ENCODE measurements at regions not wholly inside any gene's neighbourhood (a gene's known extent, or its start where the extent isn't known, plus 50 kb on each side); places are given as distances from the start of the nearest gene placed in this dataset.

- H3K4me1 ChIP-seq (ENCODE audit: insufficient read depth, low read length, poor library complexity, severe bottlenecking) = peaks cover 30% of the 10 kb centered on the region
- intact Hi-C loops (cut with micrococcal nuclease; ENCODE audit: unreplicated experiment) = no loop called here
- BruUV-seq (replicated peaks) = no TSS peak
- H3K4me3 ChIP-seq (ENCODE audit: low read depth, low read length, poor library complexity, severe bottlenecking) = peak overlapping the region; percentile 43
- no peak for DNase-seq (ENCODE audit: low spot score)
- H3K27ac ChIP-seq (ENCODE audit: low read depth, low read length, poor library complexity, severe bottlenecking) = no peak overlapping the region
- no peaks in the 10 kb centered on the region for H3K9me3 ChIP-seq (ENCODE audit: low read depth, low read length, poor library complexity, severe bottlenecking)
- H3K27me3 ChIP-seq (replicated peaks; ENCODE audit: insufficient read depth, low read depth, low read length, poor library complexity) = no peaks in the 10 kb centered on the region
- ChIA-PET CTCF (no interaction called here), POLR2A (ENCODE audit: low non-redundant PET) (no interaction called here)
- no peaks in the 10 kb centered on the region for H3K36me3 ChIP-seq (ENCODE audit: insufficient read depth, low read length, poor library complexity, severe bottlenecking)
- TF ChIP-seq CTCF (conservative IDR thresholded peaks at IDR 0.05; ENCODE audit: low read depth, low read length) = no peak
- TF ChIP-seq EZH2 (IDR thresholded peaks at IDR 0.05; ENCODE audit: borderline replicate concordance, low read depth, low read length, poor library complexity, severe bottlenecking) = no peak
Observed at GRCh38 chr10:61001731-61002122, 57.7 kb upstream of the RHOBTB1 start.

- peak; percentile 43 for DNase-seq (ENCODE audit: low spot score)
- Histone ChIP-seq H3K4me3 (ENCODE audit: low read depth, low read length, poor library complexity, severe bottlenecking) (peak overlapping the region; percentile 43), H3K27me3 (replicated peaks; ENCODE audit: insufficient read depth, low read depth, low read length, poor library complexity) (no peaks in the 10 kb centered on the region), H3K36me3 (ENCODE audit: insufficient read depth, low read length, poor library complexity, severe bottlenecking) (no peaks in the 10 kb centered on the region), H3K27ac (ENCODE audit: low read depth, low read length, poor library complexity, severe bottlenecking) (no peak overlapping the region), H3K4me1 (ENCODE audit: insufficient read depth, low read length, poor library complexity, severe bottlenecking) (peaks cover 30% of the 10 kb centered on the region), H3K9me3 (ENCODE audit: low read depth, low read length, poor library complexity, severe bottlenecking) (no peaks in the 10 kb centered on the region)
- intact Hi-C loops (cut with micrococcal nuclease; ENCODE audit: unreplicated experiment) = no loop called here
- TF ChIP-seq CTCF (conservative IDR thresholded peaks at IDR 0.05; ENCODE audit: low read depth, low read length) (no peak), EZH2 (IDR thresholded peaks at IDR 0.05; ENCODE audit: borderline replicate concordance, low read depth, low read length, poor library complexity, severe bottlenecking) (no peak)
- CTCF ChIA-PET = no interaction called here
- BruUV-seq (replicated peaks) = no TSS peak
- POLR2A ChIA-PET (ENCODE audit: low non-redundant PET) = no interaction called here
Observed at GRCh38 chr10:61000769-61001730, 57.1 kb upstream of the RHOBTB1 start.

GRCh38 chr10:60998932-60999331 lies 54.9 kb upstream of the RHOBTB1 start:
- Histone ChIP-seq H3K9me3 (ENCODE audit: low read depth, low read length, poor library complexity, severe bottlenecking) (no peaks in the 10 kb centered on the region), H3K4me1 (ENCODE audit: insufficient read depth, low read length, poor library complexity, severe bottlenecking) (peaks cover 30% of the 10 kb centered on the region), H3K27ac (ENCODE audit: low read depth, low read length, poor library complexity, severe bottlenecking) (no peak overlapping the region), H3K4me3 (ENCODE audit: low read depth, low read length, poor library complexity, severe bottlenecking) (no peak overlapping the region), H3K36me3 (ENCODE audit: insufficient read depth, low read length, poor library complexity, severe bottlenecking) (no peaks in the 10 kb centered on the region), H3K27me3 (replicated peaks; ENCODE audit: insufficient read depth, low read depth, low read length, poor library complexity) (no peaks in the 10 kb centered on the region)
- BruUV-seq (replicated peaks) = no TSS peak
- ChIA-PET CTCF (interaction anchor here (0.6 kb wide), 1 partner anchor 117 kb away, joined by 6 read pairs; no protein-coding TSS in a partner anchor), POLR2A (ENCODE audit: low non-redundant PET) (no interaction called here)
- DNase-seq (ENCODE audit: low spot score) = no peak
- TF ChIP-seq EZH2 (IDR thresholded peaks at IDR 0.05; ENCODE audit: borderline replicate concordance, low read depth, low read length, poor library complexity, severe bottlenecking) (no peak), CTCF (conservative IDR thresholded peaks at IDR 0.05; ENCODE audit: low read depth, low read length) (no peak)
- intact Hi-C loops (cut with micrococcal nuclease; ENCODE audit: unreplicated experiment) = no loop called here
